Heart left ventricle (tissue), 16 donors: ENCODE measurements at regions not wholly inside any gene's neighbourhood (a gene's known extent, or its start where the extent isn't known, plus 50 kb on each side); places are given as distances from the start of the nearest gene placed in this dataset.

Source experiments
- ATAC-seq, 4 donors: fragments of 200-7000 bp; cut with Tn5 transposase; one replicate each; pipeline ENCODE4 v1.9.1; 2020 to 2022; ENCODE audit warnings: moderate library complexity in 4 of 4, mild to moderate bottlenecking in 3 of 4, moderate number of reproducible peaks in 1 of 4
- DNase-seq, 5 donors: peaks; one replicate each; pipeline ENCODE4 v3.0.0-alpha.2; 2020
- H3K27ac ChIP-seq, 12 donors: fragments of 200-600 bp; sonication (generic) in 4 of 12; one replicate each; pipeline versions ENCODE4 v1.5.0 to v1.8.0; 2016 to 2022; ENCODE audit warnings: mild to moderate bottlenecking in 2 of 12
- H3K27me3 ChIP-seq, 9 donors: fragments of 200-600 bp; sonication (generic) in 2 of 9; one replicate each; pipeline versions ENCODE4 v1.5.1 to v1.8.0; 2016 to 2022; ENCODE audit warnings: mild to moderate bottlenecking in 3 of 9
- H3K36me3 ChIP-seq, 9 donors: fragments of 200-600 bp; sonication (generic) in 2 of 9; one replicate each; pipeline versions ENCODE4 v1.5.0 to v1.8.0; 2018 to 2022; ENCODE audit warnings: mild to moderate bottlenecking in 2 of 9
- H3K4me1 ChIP-seq, 12 donors: fragments of 200-600 bp; sonication (generic) in 4 of 12; one replicate each; pipeline versions ENCODE4 v1.5.0 to v1.8.0; 2016 to 2022; ENCODE audit warnings: mild to moderate bottlenecking in 3 of 12
- H3K4me3 ChIP-seq, 12 donors: fragments of 200-600 bp; sonication (generic) in 4 of 12; one replicate each; pipeline versions ENCODE4 v1.5.0 to v1.8.0; 2017 to 2022; ENCODE audit warnings: mild to moderate bottlenecking in 9 of 12, moderate library complexity in 4 of 12
- H3K9me3 ChIP-seq, 12 donors: fragments of 200-600 bp; sonication (generic) in 4 of 12; one replicate each; pipeline versions ENCODE4 v1.5.0 to v1.8.0; 2016 to 2022; ENCODE audit warnings: mild to moderate bottlenecking in 1 of 12
- POLR2A ChIP-seq, 2 donors: fragments of 450-650 bp; IDR thresholded peaks; one replicate each; pipeline ENCODE4 v1.6.1; 2017; ENCODE audit warnings: antibody characterized with exemption in 2 of 2, mild to moderate bottlenecking in 2 of 2, moderate library complexity in 2 of 2
- WGBS, 4 donors: extraction: QIAGEN DNeasy Blood & Tissue Kit in 2 of 4; methylation state at CpG; one replicate each; pipeline versions ENCODE4 v1.1.5 to v1.1.7; 2013 to 2018; 5-methylcytosine and 5-hydroxymethylcytosine counted together
- intact Hi-C, 10 donors: fragments of 100-400 bp; cut with DNase I; formaldehyde crosslinking; loops; one replicate each; pipeline versions ENCODE4 v1.11.1 to v1.14.2; 2022
- TF ChIP-seq, protein P1 (sequence below), 12 donors: fragments of 200-600 bp; sonication (generic) in 4 of 12; IDR thresholded peaks; one replicate each; pipeline versions ENCODE4 v1.5.0 to v1.8.0; 2018 to 2022; ENCODE audit warnings: antibody characterized with exemption in 12 of 12, mild to moderate bottlenecking in 5 of 12
- donor health status: ischemic (EF 13 %, LVEDD 7.1; RV severe dilation, severe dysfunction).
- donor health status: healthy with polysubstance abuse.
- donor health status: DM: no; HTN: yes; CAD: no.
- donor health status: DM: no; HTN: no; CAD: no.
- donor health status: ischemic (EF 25% LVEDD 6.9; RV normal size, moderate dysfunction).
- donor health status: ischemic (EF 25% LVEDD 5.7; RV mildly dilated, moderate dysfunction).
- donor health status: healthy.
- donor health status: DM: yes; HTN: yes; CAD: no.
- donor health status: ischemic (EF 35%, LVEDD 5.7; RV mildly dilated, moderate dysfunction).
- donor health status: nonischemic (EF 11% LVEDD 7.7; RV severe dilation, severe dysfunction).
- donor health status: DM: yes; HTN: yes; CAD: no.
- donor health status: PGD.
- donor health status: ischemic (EF 29% LVEDD 5.4; RV normal size, mild dysfunction).
- donor health status: nonischemic (EF 23%, LVEDD 6.1; RV moderate dilation, normal function).

DNA sequence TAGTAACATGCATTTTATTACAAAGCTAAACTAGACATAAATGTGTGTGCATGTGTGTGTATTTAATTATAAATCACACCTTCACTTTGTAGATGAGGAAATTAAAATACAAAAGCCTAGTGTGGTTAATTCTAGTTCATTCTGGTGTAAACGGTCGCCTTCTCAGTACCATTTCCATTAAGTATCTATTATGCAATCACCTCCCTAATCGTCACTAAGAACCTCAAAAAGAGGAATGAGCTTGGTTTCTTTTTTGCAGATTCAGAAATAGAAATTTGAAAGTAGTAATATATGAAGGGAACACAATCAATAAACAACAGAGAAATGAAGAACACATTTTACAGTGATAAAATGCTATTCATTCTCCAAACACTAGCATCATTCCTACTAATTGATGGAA lies 233.2 kb downstream of the ZBBX start:
- intact Hi-C loops = no loop called here
- Histone ChIP-seq H3K4me3 (no peak overlapping the region), H3K9me3 (no peaks in the 10 kb centered on the region), H3K27ac (no peak overlapping the region), H3K27me3 (no peaks in the 10 kb centered on the region), H3K36me3 (no peaks in the 10 kb centered on the region), H3K4me1 (peaks cover 0 to 4% (median 0%) of the 10 kb centered on the region in 12 donors)
- DNase-seq (no peak), ATAC-seq (no peak)
- 64 to 93% (median 73%) methylated on average over 3 of the region's 3 CpGs for WGBS, 4 donors
- TF ChIP-seq POLR2A (IDR thresholded peaks at IDR 0.05) = no peak
- TF ChIP-seq, protein P1, sequence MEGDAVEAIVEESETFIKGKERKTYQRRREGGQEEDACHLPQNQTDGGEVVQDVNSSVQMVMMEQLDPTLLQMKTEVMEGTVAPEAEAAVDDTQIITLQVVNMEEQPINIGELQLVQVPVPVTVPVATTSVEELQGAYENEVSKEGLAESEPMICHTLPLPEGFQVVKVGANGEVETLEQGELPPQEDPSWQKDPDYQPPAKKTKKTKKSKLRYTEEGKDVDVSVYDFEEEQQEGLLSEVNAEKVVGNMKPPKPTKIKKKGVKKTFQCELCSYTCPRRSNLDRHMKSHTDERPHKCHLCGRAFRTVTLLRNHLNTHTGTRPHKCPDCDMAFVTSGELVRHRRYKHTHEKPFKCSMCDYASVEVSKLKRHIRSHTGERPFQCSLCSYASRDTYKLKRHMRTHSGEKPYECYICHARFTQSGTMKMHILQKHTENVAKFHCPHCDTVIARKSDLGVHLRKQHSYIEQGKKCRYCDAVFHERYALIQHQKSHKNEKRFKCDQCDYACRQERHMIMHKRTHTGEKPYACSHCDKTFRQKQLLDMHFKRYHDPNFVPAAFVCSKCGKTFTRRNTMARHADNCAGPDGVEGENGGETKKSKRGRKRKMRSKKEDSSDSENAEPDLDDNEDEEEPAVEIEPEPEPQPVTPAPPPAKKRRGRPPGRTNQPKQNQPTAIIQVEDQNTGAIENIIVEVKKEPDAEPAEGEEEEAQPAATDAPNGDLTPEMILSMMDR (IDR thresholded peaks at IDR 0.05) = no peak

DNA sequence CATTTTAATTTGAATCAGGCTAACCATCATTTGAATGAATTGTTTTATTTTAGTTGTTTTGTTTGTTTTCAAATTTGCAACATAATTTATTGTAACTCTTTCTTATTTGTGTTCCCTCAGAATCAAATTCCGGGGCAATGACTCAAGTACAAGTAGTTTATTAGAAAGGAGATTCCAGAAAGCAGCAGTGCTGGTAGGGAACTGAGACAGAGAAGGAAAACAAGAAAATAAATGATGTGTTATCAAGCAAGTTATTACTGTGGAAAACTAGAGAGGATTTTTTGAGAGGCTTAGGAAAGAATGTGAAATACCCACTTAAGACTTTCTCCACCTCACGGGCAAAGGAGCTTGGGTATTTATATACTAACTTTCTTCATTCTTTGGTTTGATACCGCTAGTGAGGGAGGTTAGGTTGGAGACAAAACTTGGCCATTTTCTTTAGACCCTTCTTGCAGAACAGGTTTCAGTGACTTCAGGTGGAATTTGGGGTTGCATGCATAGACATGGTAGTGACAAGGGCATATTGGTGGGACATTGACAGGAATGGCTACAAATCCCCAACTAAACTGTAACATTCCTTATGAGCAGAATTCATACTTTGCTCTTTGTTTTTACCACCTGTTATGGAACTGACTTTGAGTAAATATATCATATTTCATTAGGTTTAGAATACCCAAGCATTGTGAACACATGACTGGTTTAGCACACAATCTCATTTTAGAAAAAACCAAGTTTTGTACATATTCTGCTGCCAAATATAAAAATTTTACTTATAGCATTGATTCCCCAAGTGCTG lies 254.3 kb downstream of the ZBBX start:
- Histone ChIP-seq H3K27ac (no peak overlapping the region), H3K36me3 (no peaks in the 10 kb centered on the region), H3K27me3 (no peaks in the 10 kb centered on the region), H3K4me1 (no peaks in the 10 kb centered on the region), H3K9me3 (peaks cover 0 to 11% (median 0%) of the 10 kb centered on the region in 12 donors), H3K4me3 (no peak overlapping the region)
- no peak for TF ChIP-seq POLR2A (IDR thresholded peaks at IDR 0.05)
- TF ChIP-seq, protein P1 (IDR thresholded peaks at IDR 0.05) = no peak
- no peak for ATAC-seq
- no peak for DNase-seq
- intact Hi-C loops = no loop called here
- WGBS, 4 donors = 85 to 92% (median 89%) methylated on average over 3 of the region's 3 CpGs

DNA sequence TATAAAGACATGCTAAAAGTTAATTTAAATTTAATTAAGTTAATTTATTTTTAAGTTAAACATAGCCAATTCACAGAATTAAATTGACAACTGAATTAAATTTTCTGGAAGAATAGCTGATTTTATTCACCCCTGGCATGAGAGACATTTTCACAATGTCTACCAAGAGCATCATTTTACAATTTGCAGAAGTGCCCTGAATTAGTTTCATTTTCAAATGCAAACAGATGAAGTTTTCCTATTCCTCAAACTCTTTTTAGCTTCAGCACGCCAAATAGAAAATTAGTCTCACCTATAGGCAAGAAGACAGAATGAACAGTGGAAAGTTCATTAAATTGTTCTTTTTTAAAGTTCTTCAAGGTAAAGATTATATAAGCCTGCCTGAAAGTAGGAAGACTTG lies 259.3 kb downstream of the ZBBX start:
- WGBS, 4 donors = 80 to 91% (median 89%) methylated on average over 1 of the region's 1 CpG
- TF ChIP-seq, protein P1 (IDR thresholded peaks at IDR 0.05) = no peak
- TF ChIP-seq POLR2A (IDR thresholded peaks at IDR 0.05) = no peak
- intact Hi-C loops = no loop called here

DNA sequence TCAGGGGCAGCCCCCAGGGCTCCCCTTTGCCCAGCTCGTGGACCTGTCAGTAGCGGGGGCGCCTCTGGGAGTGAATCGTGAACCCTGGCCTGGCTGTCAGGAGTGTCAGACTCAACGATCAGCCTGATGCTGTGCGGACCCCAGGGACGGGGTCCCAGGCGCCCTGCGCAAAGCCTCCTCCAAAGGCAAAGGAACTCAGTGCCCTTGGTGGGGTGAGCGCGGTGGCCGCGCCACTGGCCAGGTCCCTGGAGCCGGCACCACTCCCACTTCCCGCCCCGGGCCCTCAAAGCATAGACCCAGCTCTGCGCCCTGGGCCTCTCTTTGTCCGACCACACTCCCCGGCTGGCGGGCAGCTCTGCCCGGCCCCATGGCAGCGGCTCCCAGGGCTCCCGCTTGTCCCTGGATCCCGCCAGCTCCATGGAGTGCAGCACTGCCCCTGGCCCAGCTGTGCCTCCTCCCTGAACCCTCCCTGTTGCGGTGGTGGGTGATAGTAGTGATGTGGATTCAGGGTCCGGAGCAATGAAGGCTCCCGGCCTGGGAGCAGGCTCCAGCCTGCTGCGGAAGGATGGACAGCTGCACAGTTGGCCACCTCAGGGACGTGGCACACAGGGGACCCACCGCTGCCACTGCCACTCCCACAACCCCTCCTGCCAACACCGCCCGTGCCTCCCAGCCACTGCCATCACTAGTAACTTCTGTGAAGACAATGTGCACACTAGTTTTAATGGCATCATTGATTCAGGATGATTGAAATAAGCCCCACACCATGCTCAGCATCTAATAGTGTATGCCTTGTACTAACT lies 263.8 kb downstream of the ZBBX start:
- DNase-seq = peak in 1 of 5 donors; percentile 11
- 92 to 96% (median 95%) methylated on average over 26 to 32 of the region's 32 CpGs for WGBS, 4 donors

More for the DNA sequence above, 259.3 kb downstream of the ZBBX start:
- H3K27ac ChIP-seq = no peak overlapping the region
- no peaks in the 10 kb centered on the region for H3K4me1 ChIP-seq
- no peak for DNase-seq
- no peaks in the 10 kb centered on the region for H3K27me3 ChIP-seq
- H3K4me3 ChIP-seq = no peak overlapping the region
- H3K36me3 ChIP-seq = no peaks in the 10 kb centered on the region
- H3K9me3 ChIP-seq = peaks cover 0 to 9% (median 0%) of the 10 kb centered on the region in 12 donors
- ATAC-seq = no peak

More for the DNA sequence above, 263.8 kb downstream of the ZBBX start:
- H3K27me3 ChIP-seq = no peaks in the 10 kb centered on the region
- no peaks in the 10 kb centered on the region for H3K36me3 ChIP-seq
- H3K9me3 ChIP-seq = no peaks in the 10 kb centered on the region
- H3K4me3 ChIP-seq = no peak overlapping the region
- intact Hi-C loops = no loop called here
- peaks cover 0 to 8% (median 0%) of the 10 kb centered on the region in 12 donors for H3K4me1 ChIP-seq
- no peak overlapping the region for H3K27ac ChIP-seq
- ATAC-seq = peak in 1 of 4 donors; percentile 33
- TF ChIP-seq, protein P1 (IDR thresholded peaks at IDR 0.05) = no peak
- TF ChIP-seq POLR2A (IDR thresholded peaks at IDR 0.05) = no peak
